Spleen (tissue), 7 donors: ENCODE measurements at regions not wholly inside any gene's neighbourhood (a gene's known extent, or its start where the extent isn't known, plus 50 kb on each side); places are given as distances from the start of the nearest gene placed in this dataset.

Experiments used
- CTCF ChIP-seq, 11 experiments: fragments of 200-600 bp in 7 of 11; fragments of 450-650 bp in 4 of 11; sonication (generic) in 4 of 11; IDR thresholded peaks in 8 of 11; conservative IDR thresholded peaks in 3 of 11; 1 replicate in 7 of 11; 2 replicates in 4 of 11; pipeline versions ENCODE4 v1.4.0 to v1.8.0; 2016 to 2021; ENCODE audit warnings: antibody characterized with exemption in 11 of 11, inconsistent platforms in 4 of 11, mild to moderate bottlenecking in 1 of 11
- POLR2A ChIP-seq, 3 donors: fragments of 450-650 bp; IDR thresholded peaks; one replicate each; pipeline ENCODE4 v1.5.1; 2017; ENCODE audit warnings: antibody characterized with exemption in 3 of 3, mild to moderate bottlenecking in 1 of 3
- donor health status: DM: no; HTN: no; CAD: no; lungs with moderate emphysema.
- donor health status: DM: no; HTN: no; CAD: no.
- donor health status: DM: no; HTN: no; CAD: no.

- TF ChIP-seq POLR2A (IDR thresholded peaks at IDR 0.05) (no peak), CTCF (IDR thresholded peaks at IDR 0.05 in 8 of 11, conservative IDR thresholded peaks at IDR 0.05 in 3 of 11) (no peak)
Observed at GRCh38 chr6:141354191-141354955, 778.4 kb upstream of the GJE1 start.
